OCI-LY7 (cell line): ENCODE measurements at regions not wholly inside any gene's neighbourhood (a gene's known extent, or its start where the extent isn't known, plus 50 kb on each side); places are given as distances from the start of the nearest gene placed in this dataset.

Experiments used
- BruUV-seq: library from RNA; stranded (reverse); fragments of 400-500 nt; replicated peaks from 2 replicates; lab custom pipeline; 2021; lab: Mats Ljungman, UMichigan
- CTCF ChIA-PET: fragments of 300-600 bp; sonication (Branson Sonifier 250); formaldehyde crosslinking; loops from one replicate; lab custom pipeline; 2022; ENCODE audit warnings: antibody characterized with exemption; ENCODE audit not compliant: unreplicated experiment; lab: Charles Lee
- POLR2A ChIA-PET: fragments of 300-600 bp; sonication (Branson Sonifier 250); formaldehyde crosslinking; loops from one replicate; lab custom pipeline; 2022; ENCODE audit warnings: antibody characterized with exemption; lab: Charles Lee
- DNase-seq: peaks from one replicate; pipeline ENCODE4 v3.0.0-alpha.2; 2015; ENCODE audit warnings: low spot score
- H2AFZ ChIP-seq: fragments of 200-600 bp; sonication (generic), shearing (Covaris generic); 2 replicates; pipeline ENCODE4 v1.6.1; 2014; ENCODE audit warnings: mild to moderate bottlenecking, antibody characterized with exemption, low read length, moderate library complexity
- H3K27ac ChIP-seq: fragments of 200-600 bp; sonication (generic); 2 replicates; pipeline ENCODE4 v1.5.1; 2014; ENCODE audit warnings: mixed run types, low read depth, mild to moderate bottlenecking, moderate library complexity, low read length, inconsistent platforms; ENCODE audit not compliant: poor library complexity, severe bottlenecking
- H3K36me3 ChIP-seq: fragments of 200-600 bp; sonication (generic); 2 replicates; pipeline ENCODE4 v1.6.1; 2014; ENCODE audit warnings: mild to moderate bottlenecking, antibody characterized with exemption, low read length, moderate library complexity, mixed read lengths; ENCODE audit not compliant: insufficient read depth
- H3K4me1 ChIP-seq: fragments of 200-600 bp; sonication (generic); 2 replicates; pipeline ENCODE4 v1.5.1; 2014; ENCODE audit warnings: mild to moderate bottlenecking, low read length; ENCODE audit not compliant: insufficient read depth, poor library complexity, severe bottlenecking
- H3K4me2 ChIP-seq: fragments of 200-600 bp; sonication (generic); 2 replicates; pipeline ENCODE4 v1.6.1; 2014; ENCODE audit warnings: mild to moderate bottlenecking, low read length
- H3K4me3 ChIP-seq: fragments of 200-600 bp; sonication (generic); 2 replicates; pipeline ENCODE4 v1.5.1; 2014; ENCODE audit warnings: mild to moderate bottlenecking, low read depth, low read length; ENCODE audit not compliant: poor library complexity, severe bottlenecking
- H3K79me2 ChIP-seq: fragments of 200-600 bp; sonication (generic); 2 replicates; pipeline ENCODE4 v1.6.1; 2016; ENCODE audit warnings: low read depth, mild to moderate bottlenecking, low read length, moderate library complexity, mixed read lengths; ENCODE audit not compliant: insufficient read depth
- H3K9me2 ChIP-seq: fragments of 200-600 bp; sonication (generic); 2 replicates; pipeline ENCODE4 v1.6.1; 2016; ENCODE audit warnings: mild to moderate bottlenecking, low read length, mixed read lengths; ENCODE audit not compliant: insufficient read depth
- H3K9me3 ChIP-seq: fragments of 200-600 bp; sonication (generic); 2 replicates; pipeline ENCODE4 v1.6.1; 2014; ENCODE audit warnings: mild to moderate bottlenecking, mixed run types, low read length, mixed read lengths
- H4K20me1 ChIP-seq: fragments of 200-600 bp; sonication (generic); 2 replicates; pipeline ENCODE4 v1.6.1; 2014; ENCODE audit warnings: mild to moderate bottlenecking, antibody characterized with exemption, low read length, moderate library complexity, mixed read lengths; ENCODE audit not compliant: insufficient read depth
- EZH2phosphoT487 ChIP-seq: fragments of 200-600 bp; sonication (generic); IDR thresholded peaks from 2 replicates; pipeline ENCODE4 v1.6.1; 2018; ENCODE audit warnings: low read depth, borderline replicate concordance, mild to moderate bottlenecking, mixed run types, antibody characterized with exemption, low read length, moderate library complexity, mixed read lengths
- intact Hi-C: fragments of 100-400 bp; cut with micrococcal nuclease; formaldehyde crosslinking; loops from one replicate; pipeline ENCODE4 v1.10.0; 2022; ENCODE audit not compliant: unreplicated experiment
- TF ChIP-seq, protein P1 (sequence below): fragments of 200-600 bp; sonication (generic); conservative IDR thresholded peaks from 2 replicates; pipeline ENCODE4 v1.5.1; 2014; ENCODE audit warnings: mild to moderate bottlenecking, antibody characterized with exemption, low read length, moderate library complexity, mixed read lengths

DNA sequence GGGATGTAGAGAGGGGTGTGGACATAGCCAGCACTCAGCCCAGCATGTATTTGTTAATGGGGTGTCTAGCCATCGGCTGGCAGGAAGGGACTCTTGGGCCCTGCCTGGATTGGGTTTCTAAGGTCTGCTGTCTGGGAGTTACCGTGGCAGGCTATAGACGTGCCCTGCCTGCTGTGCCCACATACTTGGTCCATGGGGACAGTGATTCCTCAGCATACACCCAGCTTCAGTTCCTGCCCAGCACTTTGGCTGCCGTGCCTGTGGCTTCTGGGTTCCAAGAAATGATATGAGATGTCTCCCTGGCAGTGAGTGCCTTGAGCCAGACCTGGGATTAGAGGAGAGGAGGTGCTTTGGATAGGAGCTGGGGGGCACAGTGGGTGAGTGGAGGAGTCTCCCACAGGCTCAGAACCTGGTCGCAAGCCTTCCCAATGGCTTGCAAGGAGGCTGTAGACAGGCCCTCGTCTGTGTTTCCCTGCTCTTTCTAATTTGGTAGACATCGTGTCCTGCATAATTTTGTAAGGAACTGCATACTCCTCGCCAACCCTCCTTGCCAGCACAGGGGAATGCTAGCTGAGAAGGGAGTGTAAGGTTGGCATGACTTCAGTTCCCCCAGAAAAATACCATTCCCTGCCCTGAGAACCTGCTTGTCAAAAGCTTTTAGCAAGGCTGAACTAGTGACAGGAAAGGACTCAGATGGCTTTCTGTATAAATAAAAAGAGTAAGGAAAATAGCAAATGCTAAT, 287.9 kb downstream of the ZSWIM6 start:
- no peak for TF ChIP-seq EZH2phosphoT487
- TF ChIP-seq, protein P1, sequence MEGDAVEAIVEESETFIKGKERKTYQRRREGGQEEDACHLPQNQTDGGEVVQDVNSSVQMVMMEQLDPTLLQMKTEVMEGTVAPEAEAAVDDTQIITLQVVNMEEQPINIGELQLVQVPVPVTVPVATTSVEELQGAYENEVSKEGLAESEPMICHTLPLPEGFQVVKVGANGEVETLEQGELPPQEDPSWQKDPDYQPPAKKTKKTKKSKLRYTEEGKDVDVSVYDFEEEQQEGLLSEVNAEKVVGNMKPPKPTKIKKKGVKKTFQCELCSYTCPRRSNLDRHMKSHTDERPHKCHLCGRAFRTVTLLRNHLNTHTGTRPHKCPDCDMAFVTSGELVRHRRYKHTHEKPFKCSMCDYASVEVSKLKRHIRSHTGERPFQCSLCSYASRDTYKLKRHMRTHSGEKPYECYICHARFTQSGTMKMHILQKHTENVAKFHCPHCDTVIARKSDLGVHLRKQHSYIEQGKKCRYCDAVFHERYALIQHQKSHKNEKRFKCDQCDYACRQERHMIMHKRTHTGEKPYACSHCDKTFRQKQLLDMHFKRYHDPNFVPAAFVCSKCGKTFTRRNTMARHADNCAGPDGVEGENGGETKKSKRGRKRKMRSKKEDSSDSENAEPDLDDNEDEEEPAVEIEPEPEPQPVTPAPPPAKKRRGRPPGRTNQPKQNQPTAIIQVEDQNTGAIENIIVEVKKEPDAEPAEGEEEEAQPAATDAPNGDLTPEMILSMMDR: no peak
- Histone ChIP-seq H3K36me3 (no peaks in the 10 kb centered on the region), H3K4me2 (no peak overlapping the region), H4K20me1 (no peaks in the 10 kb centered on the region), H3K9me2 (no peaks in the 10 kb centered on the region), H3K4me3 (no peak overlapping the region), H3K27ac (no peak overlapping the region), H2AFZ (no peak overlapping the region), H3K9me3 (no peaks in the 10 kb centered on the region), H3K4me1 (no peaks in the 10 kb centered on the region), H3K79me2 (no peaks in the 10 kb centered on the region)
- ChIA-PET POLR2A (interaction anchor here (0.6 to 1.7 kb wide), 4 partner anchors 12 to 361 kb away, joined by 3 to 7 read pairs (median 4); no protein-coding TSS in a partner anchor), CTCF (interaction anchor here (0.6 kb wide), 1 partner anchor 230 kb away, joined by 3 read pairs; no protein-coding TSS in a partner anchor)
- DNase-seq: no peak
- BruUV-seq: no TSS peak
- intact Hi-C loops: no loop called here

DNA sequence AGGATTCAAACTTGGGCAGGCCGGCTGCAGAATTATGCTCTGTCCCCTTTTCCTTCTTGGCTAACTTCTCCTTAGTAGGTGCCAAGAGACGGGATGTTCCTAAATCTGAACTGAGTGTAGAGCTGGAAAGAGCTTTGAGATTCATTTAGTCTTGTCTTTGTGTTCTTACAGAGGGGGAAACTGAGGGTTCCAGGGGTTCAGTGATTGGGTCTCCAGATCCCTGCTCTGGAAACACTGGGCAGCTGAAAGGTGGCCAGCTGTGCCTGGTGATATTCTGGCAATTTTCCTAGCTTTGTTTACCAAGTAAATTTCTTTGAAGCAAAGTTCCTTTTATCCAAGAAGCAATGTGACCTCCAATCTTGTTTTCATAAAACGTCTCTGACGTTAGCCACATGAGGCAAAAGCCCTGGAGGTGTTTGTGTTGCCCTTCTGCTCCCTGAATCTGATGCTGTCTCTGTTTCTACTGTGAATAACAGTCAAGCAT, 288.7 kb downstream of the ZSWIM6 start:
- Histone ChIP-seq H3K9me2 (no peaks in the 10 kb centered on the region), H3K27ac (no peak overlapping the region), H4K20me1 (no peaks in the 10 kb centered on the region), H3K4me3 (no peak overlapping the region), H2AFZ (no peak overlapping the region), H3K36me3 (no peaks in the 10 kb centered on the region), H3K4me2 (no peak overlapping the region), H3K4me1 (no peaks in the 10 kb centered on the region), H3K79me2 (no peaks in the 10 kb centered on the region), H3K9me3 (no peaks in the 10 kb centered on the region)
- intact Hi-C loops: no loop called here
- CTCF ChIA-PET: interaction anchor here (0.6 kb wide), 1 partner anchor 230 kb away, joined by 3 read pairs; no protein-coding TSS in a partner anchor
- POLR2A ChIA-PET: interaction anchor here (0.6 to 1.7 kb wide), 4 partner anchors 11 to 360 kb away, joined by 3 to 7 read pairs (median 4); no protein-coding TSS in a partner anchor
- no TSS peak for BruUV-seq
- no peak for DNase-seq
- TF ChIP-seq EZH2phosphoT487: no peak
- TF ChIP-seq, protein P1: no peak

DNA sequence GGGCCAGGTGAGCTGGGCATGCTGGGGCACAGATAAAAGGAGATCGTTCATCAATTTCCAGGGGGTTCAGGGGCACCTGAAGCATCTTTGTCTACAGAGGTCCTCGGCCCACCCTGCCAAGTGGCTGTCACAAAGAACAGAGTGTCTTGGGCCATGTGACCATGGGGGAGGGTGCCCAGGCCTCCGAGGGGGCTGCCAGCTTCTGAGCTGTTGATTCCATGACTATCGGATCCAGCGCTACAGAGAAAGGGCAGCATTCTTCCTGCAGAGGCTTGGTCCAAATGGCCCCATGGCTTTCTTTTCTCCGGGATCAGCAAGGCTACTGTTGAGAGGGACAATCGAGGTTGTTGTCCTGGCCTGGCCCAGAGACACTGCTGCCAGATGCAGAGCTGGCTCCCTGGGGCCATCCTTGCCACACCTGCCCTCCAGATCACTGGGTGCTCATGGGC, 289.2 kb downstream of the ZSWIM6 start:
- BruUV-seq: no TSS peak
- Histone ChIP-seq H3K4me2 (no peak overlapping the region), H3K9me3 (no peaks in the 10 kb centered on the region), H3K4me3 (no peak overlapping the region), H3K36me3 (no peaks in the 10 kb centered on the region), H3K9me2 (no peaks in the 10 kb centered on the region), H3K79me2 (no peaks in the 10 kb centered on the region), H4K20me1 (no peaks in the 10 kb centered on the region), H3K27ac (no peak overlapping the region), H3K4me1 (no peaks in the 10 kb centered on the region), H2AFZ (no peak overlapping the region)
- no peak for TF ChIP-seq EZH2phosphoT487
- TF ChIP-seq, protein P1: no peak
- no peak for DNase-seq
- intact Hi-C loops: no loop called here
- CTCF ChIA-PET: no interaction called here
- POLR2A ChIA-PET: interaction anchor here (1.7 kb wide), 1 partner anchor 10 kb away, joined by 4 read pairs; no protein-coding TSS in a partner anchor
